Ovary (tissue), 3 donors: ENCODE measurements at regions not wholly inside any gene's neighbourhood (a gene's known extent, or its start where the extent isn't known, plus 50 kb on each side); places are given as distances from the start of the nearest gene placed in this dataset.

Experiments used
- CTCF ChIP-seq, 3 donors: fragments of 450-650 bp in 2 of 3; fragments of 200-600 bp in 1 of 3; IDR thresholded peaks; one replicate each; pipeline versions ENCODE4 v1.5.1 to v1.8.0; 2016 to 2022; ENCODE audit warnings: antibody characterized with exemption in 3 of 3, mild to moderate bottlenecking in 1 of 3
- POLR2A ChIP-seq: fragments of 450-650 bp; IDR thresholded peaks from one replicate; pipeline ENCODE4 v1.6.1; 2017; ENCODE audit warnings: antibody characterized with exemption, mild to moderate bottlenecking, moderate library complexity
- donor health status: DM: no; HTN: no; CAD: no.

GRCh38 chr9:106587042-106587441 is 275.9 kb upstream of the ZNF462 start:
- TF ChIP-seq POLR2A (no peak), CTCF (IDR thresholded peaks at IDR 0.05) (no peak)
